OCI-LY3 (cell line): ENCODE measurements at regions not wholly inside any gene's neighbourhood (a gene's known extent, or its start where the extent isn't known, plus 50 kb on each side); places are given as distances from the start of the nearest gene placed in this dataset.

ENCODE experiments used
- H2AFZ ChIP-seq: fragments of 200-600, 300-600 bp; shearing (Covaris generic); 2 replicates; pipeline ENCODE4 v1.6.0; 2014; ENCODE audit warnings: antibody characterized with exemption, low read depth, low read length
- H3K27ac ChIP-seq: fragments of 200-600, 300-600 bp; sonication (generic); 2 replicates; pipeline ENCODE4 v1.5.1; 2014; ENCODE audit warnings: mild to moderate bottlenecking, low read length, moderate library complexity, mixed read lengths
- H3K27me3 ChIP-seq: fragments of 200-600, 300-600 bp; sonication (generic); 2 replicates; pipeline ENCODE4 v1.6.1; 2014; ENCODE audit warnings: low read depth, low read length, mixed read lengths
- H3K36me3 ChIP-seq: fragments of 200-600, 300-600 bp; sonication (generic); replicated peaks from 2 replicates; pipeline ENCODE3; 2014; ENCODE audit warnings: low read depth, low read length, mixed read lengths
- H3K4me1 ChIP-seq: fragments of 300-600, 200-600 bp; sonication (generic); 2 replicates; pipeline ENCODE4 v1.6.1; 2014; ENCODE audit warnings: low read length, mixed read lengths
- H3K4me2 ChIP-seq: fragments of 200-600, 300-600 bp; sonication (generic); 2 replicates; pipeline ENCODE4 v1.6.1; 2014; ENCODE audit warnings: low read length, mixed read lengths
- H3K4me3 ChIP-seq: fragments of 300-600, 200-600 bp; sonication (generic); 2 replicates; pipeline ENCODE4 v1.5.1; 2014; ENCODE audit warnings: antibody characterized with exemption, mild to moderate bottlenecking, low read length, moderate library complexity
- H3K79me2 ChIP-seq: fragments of 300-600, 200-600 bp; shearing (Covaris generic); 2 replicates; pipeline ENCODE4 v1.6.1; 2014; ENCODE audit warnings: mild to moderate bottlenecking, low read length, mixed read lengths
- H3K9ac ChIP-seq: fragments of 300-600, 200-600 bp; shearing (Covaris generic); 2 replicates; pipeline ENCODE4 v1.6.0; 2014; ENCODE audit warnings: mild to moderate bottlenecking, low read length, moderate library complexity
- H3K9me3 ChIP-seq: fragments of 200-600, 300-600 bp; shearing (Covaris generic); 2 replicates; pipeline ENCODE4 v1.6.1; 2014; ENCODE audit warnings: low read length, mixed read lengths; ENCODE audit not compliant: insufficient read depth
- H4K20me1 ChIP-seq: fragments of 200-600, 300-600 bp; sonication (generic); 2 replicates; pipeline ENCODE4 v1.6.1; 2016; ENCODE audit warnings: low read length, mixed read lengths; ENCODE audit not compliant: insufficient read depth
- CTCF ChIP-seq: fragments of 200-600, 300-600 bp; sonication (generic); IDR thresholded peaks from 2 replicates; pipeline ENCODE4 v1.5.1; 2014; ENCODE audit warnings: antibody characterized with exemption, low read length, low read depth
- EZH2phosphoT487 ChIP-seq: fragments of 200-600 bp; shearing (Covaris generic); IDR thresholded peaks from 2 replicates; pipeline ENCODE4 v1.6.1; 2018; ENCODE audit warnings: antibody characterized with exemption, mixed run types, low read depth

- TF ChIP-seq CTCF = no peak
- TF ChIP-seq EZH2phosphoT487 = no peak
- no peaks in the 10 kb centered on the region for H3K36me3 ChIP-seq
- H3K4me2 ChIP-seq = no peak overlapping the region
- H2AFZ ChIP-seq = no peak overlapping the region
- no peaks in the 10 kb centered on the region for H3K79me2 ChIP-seq
- H4K20me1 ChIP-seq = no peaks in the 10 kb centered on the region
- H3K9me3 ChIP-seq = no peaks in the 10 kb centered on the region
- no peak overlapping the region for H3K27ac ChIP-seq
- H3K27me3 ChIP-seq = no peaks in the 10 kb centered on the region
- H3K9ac ChIP-seq = no peak overlapping the region
- peaks cover 5% of the 10 kb centered on the region; the same call in 1 of the 2 replicates for H3K4me1 ChIP-seq
- H3K4me3 ChIP-seq = no peak overlapping the region
Observed at GRCh38 chr12:89129167-89129870, 223.0 kb downstream of the DUSP6 start.

GRCh38 chr12:89126712-89127111, 225.6 kb downstream of the DUSP6 start:
- Histone ChIP-seq H3K4me1 (peaks cover 5% of the 10 kb centered on the region; the same call in 1 of the 2 replicates), H3K4me2 (peak overlapping the region; percentile 13; the same call in 1 of the 2 replicates), H3K9me3 (no peaks in the 10 kb centered on the region), H3K79me2 (no peaks in the 10 kb centered on the region), H3K36me3 (no peaks in the 10 kb centered on the region), H3K4me3 (no peak overlapping the region), H4K20me1 (no peaks in the 10 kb centered on the region), H3K27me3 (no peaks in the 10 kb centered on the region), H3K27ac (no peak overlapping the region), H3K9ac (no peak overlapping the region), H2AFZ (no peak overlapping the region)
- no peak for TF ChIP-seq CTCF
- TF ChIP-seq EZH2phosphoT487 = no peak

DNA sequence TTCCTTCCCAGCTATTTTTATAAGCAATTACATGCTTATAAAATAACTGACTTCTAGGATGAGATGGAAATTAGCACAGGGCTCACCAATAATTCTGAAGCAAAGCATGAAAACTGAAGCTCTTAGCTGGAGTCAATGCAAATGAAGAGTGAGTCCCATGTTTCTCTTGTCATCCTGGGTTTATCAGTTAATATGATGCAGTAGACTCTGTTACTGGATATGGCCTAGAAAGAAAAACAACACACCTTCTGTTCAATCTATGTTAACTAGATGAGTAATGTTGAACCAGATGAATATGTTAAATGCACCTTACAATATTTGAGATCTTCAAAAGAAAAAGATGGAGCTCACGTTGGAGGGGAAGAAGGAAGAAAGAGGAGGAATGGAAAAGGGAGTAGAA, 229.4 kb downstream of the DUSP6 start:
- H3K9me3 ChIP-seq = no peaks in the 10 kb centered on the region
- no peak overlapping the region for H2AFZ ChIP-seq
- no peak overlapping the region for H3K27ac ChIP-seq
- no peak overlapping the region for H3K4me3 ChIP-seq
- no peaks in the 10 kb centered on the region for H4K20me1 ChIP-seq
- no peak overlapping the region for H3K4me2 ChIP-seq
- H3K9ac ChIP-seq = no peak overlapping the region
- no peaks in the 10 kb centered on the region for H3K36me3 ChIP-seq
- H3K79me2 ChIP-seq = no peaks in the 10 kb centered on the region
- no peak for TF ChIP-seq CTCF
- TF ChIP-seq EZH2phosphoT487 = no peak
- no peaks in the 10 kb centered on the region for H3K27me3 ChIP-seq
- H3K4me1 ChIP-seq = peaks cover 5% of the 10 kb centered on the region; the same call in 1 of the 2 replicates

- Histone ChIP-seq H3K27me3 (no peaks in the 10 kb centered on the region), H3K9ac (no peak overlapping the region), H3K4me2 (no peak overlapping the region), H3K79me2 (no peaks in the 10 kb centered on the region), H3K4me1 (no peaks in the 10 kb centered on the region), H4K20me1 (no peaks in the 10 kb centered on the region), H3K4me3 (no peak overlapping the region), H3K27ac (no peak overlapping the region), H3K9me3 (no peaks in the 10 kb centered on the region), H3K36me3 (no peaks in the 10 kb centered on the region), H2AFZ (no peak overlapping the region)
- TF ChIP-seq EZH2phosphoT487 = no peak
- TF ChIP-seq CTCF = no peak
Observed at GRCh38 chr12:89117448-89118034, 234.8 kb downstream of the DUSP6 start.
